GM21526 (cell line): ENCODE measurements at regions not wholly inside any gene's neighbourhood (a gene's known extent, or its start where the extent isn't known, plus 50 kb on each side); places are given as distances from the start of the nearest gene placed in this dataset.

Experiments
- ATAC-seq: cut with Tn5 transposase; IDR thresholded peaks from one replicate; pipeline ENCODE4 v1.9.1; 2021; ENCODE audit warnings: moderate library complexity; ENCODE audit not compliant: unreplicated experiment, low FRiP score

DNA sequence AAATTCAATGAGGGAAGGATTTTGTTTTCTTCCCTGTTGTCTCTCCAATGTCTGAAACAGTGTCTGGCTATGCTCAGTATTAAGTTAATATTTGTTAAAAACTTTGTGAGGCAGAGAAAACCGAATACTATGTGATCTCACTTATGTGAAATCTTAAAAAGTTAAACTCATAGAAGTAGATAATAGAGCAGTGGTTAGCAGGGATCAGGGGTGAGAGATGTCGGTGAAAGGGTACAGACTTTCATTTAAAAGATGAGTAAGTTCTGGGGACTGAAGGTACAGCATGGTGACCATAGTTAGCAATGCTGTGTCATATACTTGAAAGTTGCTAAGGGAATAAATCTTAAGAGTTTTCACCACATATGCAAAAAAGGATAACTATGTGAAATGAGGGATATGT, 244.6 kb downstream of the AASDHPPT start:
- ATAC-seq, result no peak

DNA sequence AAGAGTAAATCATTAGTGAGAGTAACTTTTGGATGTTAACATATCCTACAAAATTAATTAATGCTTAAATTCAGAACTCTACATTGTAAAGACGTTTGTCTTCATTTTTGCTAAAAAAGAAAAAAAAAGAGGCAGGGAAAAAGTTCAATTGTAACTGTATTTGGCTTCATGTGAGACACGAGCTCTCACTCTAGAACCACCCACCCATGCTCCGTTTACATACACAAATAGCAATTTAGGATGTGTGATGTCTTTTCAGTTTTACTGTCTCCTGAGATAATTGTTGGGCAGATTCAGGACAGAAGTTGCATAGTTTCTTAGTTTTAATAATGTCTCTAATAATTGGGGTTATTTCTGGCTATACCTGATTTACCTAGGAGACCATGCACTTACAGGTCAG, 248.6 kb downstream of the AASDHPPT start:
- no peak for ATAC-seq

DNA sequence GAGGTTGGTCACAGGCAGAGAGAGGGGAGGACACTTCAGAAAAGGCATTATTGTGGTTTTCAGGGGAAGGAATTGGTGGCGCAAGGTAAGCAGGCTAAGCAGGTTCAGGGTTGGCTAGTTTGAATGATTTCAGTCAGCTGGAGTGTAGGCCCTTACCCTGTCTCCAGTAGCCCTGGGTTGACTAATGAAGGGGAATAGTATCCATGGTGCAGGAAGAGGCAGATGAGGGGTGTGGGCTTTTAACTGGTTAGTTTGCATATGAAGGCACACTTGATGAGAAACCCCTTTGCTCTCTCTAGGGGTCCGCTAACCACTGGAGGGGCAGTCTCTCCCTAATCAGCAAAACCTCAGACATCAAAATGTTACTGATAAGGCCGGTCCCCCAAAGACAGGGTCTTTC, 249.7 kb downstream of the AASDHPPT start:
- no peak for ATAC-seq

DNA sequence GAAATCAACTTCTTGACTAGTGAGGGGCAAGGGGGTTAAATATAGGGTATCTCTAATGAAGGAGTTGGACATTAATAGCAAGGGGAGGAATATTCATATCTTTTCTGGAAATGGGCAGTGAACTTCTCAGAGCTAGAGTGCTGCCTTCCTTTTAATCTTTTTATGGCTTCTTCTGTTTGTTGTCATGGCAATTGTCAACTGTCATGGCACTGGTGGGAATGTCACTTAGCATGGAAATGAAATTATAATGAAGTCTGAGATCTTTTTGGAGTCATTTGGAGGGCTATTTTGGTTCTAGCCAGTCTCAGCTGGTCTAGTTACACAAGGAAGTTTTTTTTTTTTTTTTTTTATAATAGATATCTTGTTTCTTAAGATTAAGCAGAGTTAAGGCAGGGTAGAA, 250.2 kb downstream of the AASDHPPT start:
- ATAC-seq, result no peak

DNA sequence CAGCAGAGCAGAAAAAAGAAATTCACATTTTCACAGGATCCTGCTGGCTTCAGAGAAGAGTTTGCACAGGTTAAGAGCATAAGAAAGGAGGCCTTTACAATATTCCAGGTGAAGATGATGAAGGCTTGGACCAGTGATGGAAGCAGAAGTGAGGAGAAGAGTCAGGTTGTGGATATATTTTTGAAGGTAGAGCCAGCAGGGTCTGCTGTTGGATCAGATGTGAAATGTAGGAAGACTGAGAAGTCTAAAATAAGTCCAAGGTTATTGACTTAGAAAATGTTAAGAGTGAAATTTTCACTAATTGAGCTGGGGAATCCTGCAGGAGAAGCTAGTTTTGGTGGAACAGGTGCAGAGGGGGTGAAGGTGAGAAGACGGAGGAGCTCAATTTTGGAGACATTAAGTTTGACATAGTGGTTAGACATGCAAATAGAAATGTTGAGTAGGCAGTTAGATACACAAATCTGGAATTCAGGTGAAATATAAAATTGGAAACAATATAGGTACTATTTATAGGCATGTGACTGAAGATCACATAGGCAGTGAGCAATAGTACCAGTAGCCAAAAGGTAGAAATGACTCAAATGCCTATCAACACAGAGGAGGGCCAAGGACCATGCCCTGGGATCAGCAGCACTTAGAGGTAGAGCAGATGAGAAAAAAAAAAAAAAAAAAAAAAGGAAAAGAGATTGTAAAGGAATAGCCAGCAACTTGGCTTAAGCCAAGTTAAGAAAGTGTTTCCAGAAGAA, 252.0 kb downstream of the AASDHPPT start:
- no peak for ATAC-seq

DNA sequence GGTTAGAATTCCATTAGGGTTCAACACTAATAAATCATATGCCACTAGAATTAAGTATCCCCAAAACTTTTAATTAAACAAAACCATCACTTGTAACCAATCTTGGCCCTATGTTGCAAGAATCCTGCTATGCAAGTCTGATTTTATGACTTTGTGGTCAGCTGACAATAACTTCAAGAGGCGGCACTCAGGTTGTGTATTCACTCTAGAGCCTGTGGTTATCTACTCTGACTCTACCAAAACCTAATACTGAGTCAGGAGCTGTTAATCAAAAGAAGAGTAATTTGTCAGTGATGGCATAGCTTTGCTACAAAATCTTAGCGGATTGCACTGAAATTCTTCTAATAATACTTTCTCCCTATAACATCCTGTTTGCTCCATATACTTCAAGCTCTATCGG, 253.7 kb downstream of the AASDHPPT start:
- no peak for ATAC-seq

DNA sequence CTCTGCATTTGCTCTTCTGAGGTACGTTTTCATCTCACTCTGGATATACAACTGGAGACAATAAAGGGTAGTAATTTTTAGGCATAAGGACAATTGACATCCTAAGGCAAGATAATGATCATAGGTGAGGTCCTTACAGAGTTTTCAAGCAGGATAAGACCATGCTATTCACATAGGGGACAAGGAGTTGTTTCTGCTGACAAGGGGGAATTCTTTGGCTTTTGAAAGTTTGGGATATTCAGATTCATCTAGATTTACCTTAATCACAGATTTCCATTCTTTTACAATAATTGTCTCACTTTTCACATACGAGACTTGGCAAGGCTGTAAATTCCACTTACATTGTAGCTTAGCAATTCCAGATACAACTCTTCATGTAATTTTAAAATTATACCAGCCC, 256.2 kb downstream of the AASDHPPT start:
- no peak for ATAC-seq

DNA sequence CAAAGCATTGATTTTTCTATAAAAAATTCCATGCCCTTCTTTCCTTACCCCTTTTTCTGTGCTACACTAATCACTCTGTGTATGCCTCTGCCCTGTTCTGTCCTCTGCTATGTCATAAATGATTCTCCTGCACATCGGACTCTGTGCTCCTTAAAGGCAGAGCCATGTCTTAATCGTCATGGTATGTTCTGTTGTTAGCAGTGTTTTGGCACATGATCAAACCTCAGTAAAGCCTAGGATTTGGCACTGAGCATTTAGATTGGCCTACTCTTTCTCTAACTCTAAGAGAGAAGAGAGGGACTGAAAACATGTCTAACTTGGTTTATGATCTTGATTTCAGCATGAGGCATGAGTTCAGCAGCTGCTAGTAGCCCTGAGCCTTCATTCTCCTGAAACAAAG, 266.9 kb downstream of the AASDHPPT start:
- no peak for ATAC-seq

DNA sequence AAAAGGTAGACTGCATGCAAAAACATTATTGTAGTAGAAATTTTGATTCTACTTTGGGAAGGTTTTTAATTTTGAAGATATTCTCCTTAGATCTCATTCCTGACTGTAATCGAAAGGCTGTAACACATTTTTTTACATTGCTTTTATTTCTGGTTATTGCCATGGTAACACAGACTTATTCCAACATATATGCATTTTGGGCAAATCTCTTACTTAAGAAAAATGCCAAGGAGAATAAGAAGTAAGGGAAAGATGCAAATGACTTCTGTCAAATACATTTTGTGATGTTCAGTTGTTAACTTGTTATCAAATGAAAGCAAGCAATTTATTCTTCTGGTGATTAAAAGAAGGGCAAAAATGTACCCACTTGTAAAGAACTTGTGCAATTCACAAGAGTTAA, 267.5 kb downstream of the AASDHPPT start:
- ATAC-seq, result no peak

DNA sequence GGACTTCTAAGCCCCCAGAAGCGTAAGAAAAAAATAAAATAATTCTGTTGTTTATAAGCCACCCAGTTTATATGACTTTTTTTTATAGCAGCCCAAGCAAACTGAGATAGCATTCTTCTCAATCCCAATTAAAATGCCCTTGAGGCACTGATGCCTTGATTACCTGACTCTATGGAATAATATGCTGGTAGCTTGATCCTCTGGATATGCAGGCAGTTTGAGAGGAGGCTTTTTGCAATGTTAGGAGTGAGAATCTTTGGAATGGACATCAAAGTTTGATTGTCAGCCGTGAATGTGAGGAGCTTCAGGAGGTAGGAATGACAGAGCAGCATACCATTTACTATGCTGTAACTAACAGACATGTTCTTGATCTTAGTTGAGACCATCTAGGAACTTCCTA, 275.6 kb downstream of the AASDHPPT start:
- ATAC-seq, result no peak

DNA sequence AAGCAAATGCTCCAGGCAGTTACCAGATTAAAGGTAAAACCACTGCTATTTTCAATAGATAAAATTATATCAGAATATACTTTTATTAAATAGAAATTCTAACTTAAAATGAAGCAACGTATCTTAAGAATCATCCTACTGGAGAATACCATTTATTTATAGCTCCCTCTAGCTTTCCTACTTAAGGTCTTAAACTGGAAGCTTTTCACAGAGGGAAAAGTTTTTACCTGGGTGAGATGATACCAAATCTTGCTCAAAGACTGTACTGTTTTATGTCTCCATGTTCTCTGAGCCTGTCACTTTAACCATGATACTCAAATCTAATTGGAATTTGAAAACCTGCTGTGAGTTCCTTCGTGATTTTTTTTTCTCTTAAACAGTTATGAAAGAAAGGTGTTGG, 291.8 kb downstream of the AASDHPPT start:
- no peak for ATAC-seq

DNA sequence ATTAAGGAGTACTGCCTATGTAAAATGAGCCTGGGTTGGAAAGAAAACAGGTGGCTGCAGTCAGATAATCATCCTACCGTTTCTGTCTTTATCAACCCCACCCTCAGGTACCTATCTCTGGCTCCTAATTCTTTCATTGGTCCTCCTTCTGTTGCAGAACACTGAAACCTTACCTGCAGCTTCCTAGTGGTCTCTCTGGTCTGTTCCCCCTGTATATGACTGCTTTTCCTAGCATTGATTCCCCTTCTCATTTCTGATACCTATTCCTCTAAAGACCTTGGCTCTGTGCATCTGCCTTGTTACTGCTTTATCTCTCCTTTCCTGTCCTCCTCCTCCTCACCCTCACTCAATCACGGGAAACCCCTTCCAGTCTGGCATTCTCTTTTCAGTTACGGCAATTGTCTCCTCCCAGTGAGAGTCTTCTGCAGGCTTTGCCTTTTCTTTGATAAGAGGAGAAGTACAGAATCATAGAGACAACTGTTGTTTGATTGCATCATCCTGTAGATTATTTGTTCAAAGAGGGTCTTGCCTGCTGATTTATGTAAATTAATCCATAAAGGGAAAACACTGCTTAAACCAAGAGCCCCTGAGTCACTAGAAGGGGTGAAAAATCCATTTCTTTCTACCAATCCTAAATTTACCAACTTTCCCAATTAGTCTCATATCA, 301.2 kb downstream of the AASDHPPT start:
- no peak for ATAC-seq

DNA sequence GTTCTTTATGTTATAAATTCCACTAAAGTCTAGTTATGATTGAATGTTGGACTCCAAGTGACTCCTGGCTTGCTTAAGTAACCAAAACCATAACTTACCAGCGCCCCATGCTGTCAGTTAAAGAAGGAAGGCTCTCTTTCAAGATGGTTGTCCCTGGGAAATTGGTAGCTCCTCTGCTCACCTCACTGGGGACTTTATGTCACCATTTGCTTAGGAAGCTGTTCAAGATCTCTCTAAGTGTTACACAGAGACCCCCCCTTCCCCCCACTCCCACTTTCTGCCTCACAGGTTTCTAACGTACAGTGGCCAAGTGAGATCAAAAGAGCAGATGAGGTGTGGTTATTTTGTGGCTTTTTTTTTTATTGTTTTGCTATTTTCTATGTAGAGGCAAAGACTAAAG, 301.8 kb downstream of the AASDHPPT start:
- ATAC-seq, result no peak

DNA sequence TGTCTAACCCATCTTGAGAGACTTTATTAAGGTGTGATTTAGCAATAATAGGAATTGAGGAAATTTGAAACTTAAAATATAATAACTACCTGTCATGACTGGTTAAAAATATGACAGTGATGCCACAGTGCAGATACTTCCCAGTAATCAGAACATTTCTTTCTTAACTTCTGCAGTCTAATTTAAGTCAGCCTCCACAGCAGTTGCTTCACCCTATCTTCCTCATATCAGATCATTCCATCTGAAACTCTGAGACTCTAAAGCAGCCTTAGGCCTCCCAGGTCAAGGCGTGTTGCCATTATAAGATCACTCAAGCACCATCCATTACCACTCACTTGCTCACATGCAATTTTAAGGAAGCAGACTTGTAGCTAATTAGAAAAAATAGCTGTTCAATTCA, 302.2 kb downstream of the AASDHPPT start:
- no peak for ATAC-seq

DNA sequence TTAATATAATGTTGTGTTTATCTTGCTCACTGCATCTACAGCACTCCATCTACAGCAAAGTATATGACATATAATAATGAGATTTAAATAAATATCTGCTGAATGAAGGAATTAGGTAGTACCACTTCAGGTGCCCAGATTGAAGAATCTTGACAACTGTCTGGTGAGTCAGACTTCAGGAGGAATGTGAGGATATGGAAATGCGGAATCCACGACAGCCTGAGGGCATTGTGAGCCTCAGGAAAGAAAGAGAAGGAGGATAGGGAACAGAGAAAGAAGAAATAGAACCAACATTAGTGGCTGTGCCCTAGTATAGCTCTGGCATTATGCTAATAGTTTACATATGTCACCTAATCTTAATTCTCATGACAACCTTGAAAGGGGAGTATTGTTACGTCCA, 304.4 kb downstream of the AASDHPPT start:
- ATAC-seq, result no peak

DNA sequence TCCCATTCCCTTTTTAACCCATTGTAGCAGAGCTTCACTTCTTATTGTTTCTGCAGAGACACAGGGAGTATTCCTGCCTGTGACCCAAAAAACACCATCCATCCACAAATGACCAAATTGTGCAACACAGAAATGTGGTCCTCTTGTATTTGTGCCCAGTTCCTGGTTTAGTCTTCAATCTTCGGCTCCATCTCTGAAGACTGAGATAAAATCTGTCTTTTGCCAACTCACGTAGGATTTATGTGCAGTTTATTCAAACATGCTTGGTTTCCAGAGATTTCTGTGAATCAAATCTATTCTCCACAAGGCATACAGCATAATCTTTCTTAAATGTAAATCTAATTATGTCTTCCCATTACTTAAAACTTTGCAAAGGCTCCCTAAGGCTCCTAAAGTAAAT, 307.0 kb downstream of the AASDHPPT start:
- ATAC-seq, result no peak

DNA sequence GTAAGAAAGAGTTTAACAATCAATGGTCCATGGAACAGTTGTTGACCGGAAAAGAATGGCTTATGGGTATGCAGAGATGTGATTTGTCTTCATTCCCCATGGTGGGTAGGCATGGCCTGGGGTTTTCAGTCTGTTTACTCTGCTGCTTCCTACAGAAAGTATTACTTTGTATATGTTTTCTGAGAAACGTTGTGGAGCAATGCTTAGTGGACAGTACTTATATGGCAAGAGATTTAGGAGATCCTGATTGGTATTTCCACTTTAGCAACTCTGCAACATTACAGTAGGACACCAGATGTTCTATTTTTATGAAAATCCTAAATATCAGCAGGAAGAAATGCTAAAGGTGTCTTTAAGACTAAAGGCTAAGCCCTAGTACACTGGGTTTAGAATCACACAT, 309.1 kb downstream of the AASDHPPT start:
- ATAC-seq, result no peak

DNA sequence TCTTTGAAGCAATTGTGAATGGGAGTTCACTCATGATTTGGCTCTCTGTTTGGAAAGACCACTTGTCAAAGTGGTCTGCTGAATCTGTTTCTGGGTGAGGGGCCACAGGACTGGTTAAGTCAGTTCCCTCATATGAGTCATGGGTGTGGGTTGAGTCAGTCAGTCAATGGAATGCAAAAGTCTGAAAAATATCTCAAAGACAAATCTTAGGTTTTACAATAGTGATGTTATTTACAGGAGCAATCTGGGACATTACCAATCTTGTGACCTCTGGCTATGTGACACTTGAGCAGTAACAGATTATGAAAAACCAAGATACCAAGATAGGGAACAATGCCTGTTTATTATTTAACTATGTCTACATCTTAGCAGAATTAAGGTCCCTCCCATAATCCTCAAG, 311.6 kb downstream of the AASDHPPT start:
- no peak for ATAC-seq

DNA sequence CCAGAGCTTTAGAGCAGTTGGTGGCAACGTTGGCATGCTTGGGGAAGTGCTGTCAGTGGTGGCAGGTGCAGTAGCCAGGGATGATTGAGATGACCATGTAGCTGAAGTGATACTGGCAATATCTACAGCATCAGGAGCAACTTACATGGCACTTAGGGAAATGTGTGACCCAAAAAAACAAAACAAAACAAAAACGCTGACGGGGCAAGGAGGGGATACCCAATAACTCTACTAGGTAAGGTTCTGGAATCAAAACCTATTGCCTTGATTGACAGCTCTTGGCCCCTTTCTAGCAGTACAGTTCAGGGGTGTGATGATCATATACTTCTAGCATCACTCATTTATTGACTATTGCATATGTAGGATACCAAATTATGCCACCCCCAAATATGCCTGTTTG, 312.6 kb downstream of the AASDHPPT start:
- no peak for ATAC-seq

DNA sequence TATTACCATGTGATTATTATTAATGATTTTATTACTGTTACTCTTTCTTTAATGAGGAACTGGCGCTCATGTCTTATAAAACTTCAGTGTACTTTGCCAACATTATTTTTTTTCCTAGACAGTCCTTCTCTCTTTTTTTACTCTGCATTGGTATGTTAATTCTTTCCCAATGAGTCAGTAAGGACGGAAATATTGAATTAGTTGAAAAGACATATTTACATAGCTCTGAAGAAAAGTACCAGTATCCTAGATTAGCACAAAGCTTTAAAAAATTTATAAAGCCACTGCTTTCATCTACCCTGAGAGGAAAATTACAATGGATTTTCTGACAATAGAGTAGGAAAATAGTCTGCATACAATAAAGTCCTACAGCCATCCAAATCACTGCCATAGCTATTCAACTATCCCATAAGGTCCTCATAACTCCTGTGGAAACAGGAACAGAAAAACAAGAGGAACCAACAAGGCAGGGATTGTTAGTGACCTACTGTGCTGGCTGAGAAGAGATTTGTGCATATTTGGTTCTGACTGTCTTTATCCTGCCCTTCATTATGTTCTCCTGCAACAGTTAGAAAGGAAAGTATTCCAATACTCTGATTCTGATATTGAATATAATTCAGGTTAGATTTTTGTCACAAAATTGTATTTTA, 314.4 kb downstream of the AASDHPPT start:
- ATAC-seq, result no peak

DNA sequence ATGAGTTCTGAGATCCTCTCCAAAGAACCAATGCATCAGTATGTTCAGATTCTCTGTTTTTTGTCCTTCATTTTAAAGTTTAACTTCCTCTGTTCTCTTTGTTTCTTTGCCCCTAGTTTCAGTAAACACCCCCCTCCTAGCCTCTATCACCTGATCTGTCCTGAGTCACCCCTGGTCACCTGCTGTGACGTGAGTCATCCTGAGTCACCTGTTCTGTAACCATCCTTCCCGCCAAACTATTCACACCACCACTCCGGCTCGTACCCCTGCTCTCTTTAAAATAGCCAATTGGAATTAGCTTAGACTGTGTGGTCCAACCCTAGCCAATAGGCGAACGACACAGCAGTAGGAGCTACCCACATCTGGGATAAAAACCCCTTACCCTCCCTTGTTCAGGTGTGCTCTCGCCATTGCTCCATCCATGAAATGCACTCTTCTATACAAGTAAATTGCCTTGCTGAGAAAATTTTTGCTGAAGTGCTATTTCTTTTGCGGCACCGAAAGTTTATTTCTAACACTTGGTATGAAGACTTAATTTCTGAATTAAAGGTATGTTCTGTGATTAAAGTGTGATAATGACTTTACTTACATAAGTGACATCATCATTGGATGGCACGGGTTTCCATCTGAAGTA, 318.4 kb downstream of the AASDHPPT start:
- ATAC-seq, result no peak
